ENCODE measurements at regions not wholly inside any gene's neighbourhood (a gene's known extent, or its start where the extent isn't known, plus 50 kb on each side); places are given as distances from the start of the nearest gene placed in this dataset.

DNA sequence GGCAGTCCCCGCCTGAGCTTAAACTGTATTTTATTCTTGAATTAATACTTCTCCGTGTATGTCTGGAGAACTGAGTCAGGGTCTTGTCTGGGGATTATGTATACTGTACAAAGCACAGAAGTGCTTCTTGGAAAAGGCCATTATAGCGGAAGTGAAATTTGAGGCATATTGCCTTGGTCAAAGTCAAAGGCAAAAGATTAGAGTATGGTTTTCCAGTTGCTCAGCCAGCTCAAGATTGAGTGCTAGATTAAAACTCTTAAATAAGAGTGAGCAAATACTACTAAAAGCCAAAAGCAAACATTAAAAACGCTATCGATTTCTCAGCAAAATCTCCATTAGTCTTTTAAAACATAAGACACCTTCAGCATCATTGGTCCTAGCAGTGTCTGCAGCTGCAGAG is 207.7 kb upstream of the MAN1A1 start:
- Histone ChIP-seq H3K36me3 (no peaks in the 10 kb centered on the region), H3K27me3 (no peaks in the 10 kb centered on the region), H3K9me3 (no peaks in the 10 kb centered on the region), H3K4me1 (no peaks in the 10 kb centered on the region), H3K4me3 (no peak overlapping the region), H3K27ac (no peak overlapping the region)
- TF ChIP-seq, protein P1, sequence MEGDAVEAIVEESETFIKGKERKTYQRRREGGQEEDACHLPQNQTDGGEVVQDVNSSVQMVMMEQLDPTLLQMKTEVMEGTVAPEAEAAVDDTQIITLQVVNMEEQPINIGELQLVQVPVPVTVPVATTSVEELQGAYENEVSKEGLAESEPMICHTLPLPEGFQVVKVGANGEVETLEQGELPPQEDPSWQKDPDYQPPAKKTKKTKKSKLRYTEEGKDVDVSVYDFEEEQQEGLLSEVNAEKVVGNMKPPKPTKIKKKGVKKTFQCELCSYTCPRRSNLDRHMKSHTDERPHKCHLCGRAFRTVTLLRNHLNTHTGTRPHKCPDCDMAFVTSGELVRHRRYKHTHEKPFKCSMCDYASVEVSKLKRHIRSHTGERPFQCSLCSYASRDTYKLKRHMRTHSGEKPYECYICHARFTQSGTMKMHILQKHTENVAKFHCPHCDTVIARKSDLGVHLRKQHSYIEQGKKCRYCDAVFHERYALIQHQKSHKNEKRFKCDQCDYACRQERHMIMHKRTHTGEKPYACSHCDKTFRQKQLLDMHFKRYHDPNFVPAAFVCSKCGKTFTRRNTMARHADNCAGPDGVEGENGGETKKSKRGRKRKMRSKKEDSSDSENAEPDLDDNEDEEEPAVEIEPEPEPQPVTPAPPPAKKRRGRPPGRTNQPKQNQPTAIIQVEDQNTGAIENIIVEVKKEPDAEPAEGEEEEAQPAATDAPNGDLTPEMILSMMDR (IDR thresholded peaks at IDR 0.05): no peak
- TF ChIP-seq POLR2A (IDR thresholded peaks at IDR 0.05) (no peak), EP300 (IDR thresholded peaks at IDR 0.05) (no peak)
- no peak for DNase-seq (ENCODE audit: low spot score in 2 of 2)
- WGBS, 2 donors: 93 to 95% methylated on average over 5 of the region's 5 CpGs

DNA sequence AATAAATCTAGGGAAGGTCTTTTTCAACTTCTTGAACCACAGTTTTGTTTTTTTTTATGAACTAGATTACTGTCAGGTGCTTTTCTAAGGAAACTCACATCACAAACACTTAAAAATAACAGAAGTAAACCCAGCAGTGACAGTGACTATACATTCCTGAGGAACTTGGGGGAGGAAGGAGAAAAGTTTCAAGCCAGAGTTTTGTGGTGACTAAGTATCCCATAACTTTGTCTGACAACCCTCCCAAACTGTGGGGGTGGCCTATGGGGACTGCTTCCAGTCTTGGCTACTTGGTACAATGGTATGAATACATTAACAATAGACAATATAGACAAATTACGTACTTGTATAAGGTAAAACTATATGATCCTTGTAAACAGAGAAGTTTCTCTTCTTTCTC is 202.5 kb upstream of the MAN1A1 start:
- Histone ChIP-seq H3K9me3 (no peaks in the 10 kb centered on the region), H3K4me3 (no peak overlapping the region), H3K27me3 (no peaks in the 10 kb centered on the region), H3K36me3 (no peaks in the 10 kb centered on the region), H3K27ac (no peak overlapping the region), H3K4me1 (no peaks in the 10 kb centered on the region)
- TF ChIP-seq EP300 (IDR thresholded peaks at IDR 0.05): no peak
- TF ChIP-seq, protein P1 (IDR thresholded peaks at IDR 0.05): no peak
- TF ChIP-seq POLR2A (IDR thresholded peaks at IDR 0.05): no peak
- DNase-seq (ENCODE audit: low spot score in 2 of 2): no peak
- 87 to 96% methylated on average over 1 of the region's 1 CpG for WGBS, 2 donors

DNA sequence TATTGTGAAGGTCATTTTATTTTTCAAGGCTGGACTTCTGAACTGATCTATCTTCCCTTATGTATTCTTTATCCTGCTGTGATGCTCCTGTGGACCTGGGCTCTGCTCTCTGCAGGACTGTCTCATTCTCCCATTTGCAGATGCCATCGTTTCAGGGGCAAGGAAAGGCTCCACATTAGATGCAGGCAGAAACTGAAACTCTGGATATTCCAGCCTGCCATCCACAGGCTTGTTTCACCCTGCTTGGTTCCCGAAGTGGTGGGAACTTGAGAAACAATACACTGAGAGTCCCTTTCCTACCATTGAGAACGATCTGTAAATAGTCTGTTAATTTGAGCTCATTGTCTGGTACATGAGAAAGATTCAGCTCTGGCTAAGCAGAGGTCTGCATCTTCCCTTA is 197.5 kb upstream of the MAN1A1 start:
- no peak overlapping the region for H3K4me3 ChIP-seq
- no peaks in the 10 kb centered on the region for H3K9me3 ChIP-seq
- no peaks in the 10 kb centered on the region for H3K27me3 ChIP-seq
- no peak overlapping the region for H3K27ac ChIP-seq
- DNase-seq (ENCODE audit: low spot score in 2 of 2): no peak
- no peaks in the 10 kb centered on the region for H3K36me3 ChIP-seq
- WGBS, 2 donors: 74 to 77% methylated on average over 3 of the region's 3 CpGs
- H3K4me1 ChIP-seq: no peaks in the 10 kb centered on the region
- TF ChIP-seq POLR2A (IDR thresholded peaks at IDR 0.05) (no peak), EP300 (IDR thresholded peaks at IDR 0.05) (no peak)
- TF ChIP-seq, protein P1 (IDR thresholded peaks at IDR 0.05): no peak

DNA sequence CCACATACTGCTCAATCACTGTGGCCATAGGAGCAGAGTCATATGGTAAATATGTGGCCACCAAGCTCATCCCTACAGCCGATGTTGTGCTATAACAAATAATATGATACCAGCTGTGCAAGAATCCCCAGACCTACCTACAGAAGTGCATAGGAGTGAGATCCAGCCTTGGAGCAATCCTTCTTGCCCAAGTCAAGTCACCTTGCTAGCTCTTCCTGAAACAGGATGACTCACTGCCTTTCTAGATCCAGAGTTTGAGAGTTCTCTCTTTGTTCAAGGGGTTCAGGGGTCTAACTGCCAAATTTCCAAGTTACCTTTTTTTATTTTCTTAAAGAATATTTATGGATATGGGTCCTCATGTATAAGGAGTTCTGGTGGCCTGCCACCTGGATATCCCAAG is 195.7 kb upstream of the MAN1A1 start:
- H3K36me3 ChIP-seq: no peaks in the 10 kb centered on the region
- H3K27ac ChIP-seq: no peak overlapping the region
- WGBS, 2 donors: 88 to 94% methylated on average over 1 of the region's 1 CpG
- peaks cover 0 to 6% (median 0%) of the 10 kb centered on the region in 4 donors for H3K4me1 ChIP-seq
- H3K9me3 ChIP-seq: no peaks in the 10 kb centered on the region
- TF ChIP-seq EP300 (IDR thresholded peaks at IDR 0.05) (no peak), POLR2A (IDR thresholded peaks at IDR 0.05) (no peak)
- TF ChIP-seq, protein P1 (IDR thresholded peaks at IDR 0.05): no peak
- DNase-seq (ENCODE audit: low spot score in 2 of 2): no peak
- no peaks in the 10 kb centered on the region for H3K27me3 ChIP-seq
- H3K4me3 ChIP-seq: no peak overlapping the region

DNA sequence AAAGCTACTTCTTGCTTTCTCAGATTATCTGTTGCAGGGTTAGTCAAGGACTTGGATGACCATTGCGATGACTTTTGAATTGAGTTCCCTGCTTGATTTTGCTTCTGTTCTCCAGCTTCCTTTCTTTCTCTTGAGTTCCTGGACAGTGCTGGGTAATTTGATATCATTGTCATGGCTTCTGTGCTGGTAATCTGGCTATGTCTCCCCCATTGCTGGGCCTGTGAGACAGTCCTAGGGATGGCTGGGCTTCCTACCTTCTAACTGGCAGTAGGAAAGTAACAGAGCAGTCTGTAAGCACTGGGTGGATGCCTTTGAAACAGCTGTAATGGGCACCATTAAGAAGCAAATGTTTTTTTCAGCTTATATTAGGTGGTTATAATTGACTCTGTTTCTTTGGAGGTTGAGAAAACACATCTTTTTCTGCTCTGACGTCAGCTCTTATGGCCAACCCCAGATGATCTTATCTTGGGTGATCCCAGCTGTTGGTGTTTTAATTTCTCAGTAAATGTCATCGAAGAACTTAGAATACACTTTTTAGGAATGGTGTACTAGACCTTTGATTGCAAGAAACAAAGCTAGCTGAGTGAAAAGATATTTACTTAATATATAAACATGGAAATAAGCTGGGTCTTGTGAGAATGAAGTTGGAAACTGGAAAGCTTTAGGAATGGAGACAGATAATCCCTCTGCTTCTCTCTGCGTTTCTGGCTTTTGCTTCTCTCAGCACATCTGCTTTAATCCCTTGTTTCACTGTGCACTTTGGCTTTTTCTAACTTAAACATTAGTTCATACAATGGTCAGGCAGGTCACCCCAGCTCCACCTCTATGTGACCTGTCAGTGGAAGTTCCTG is 195.0 kb upstream of the MAN1A1 start:
- Histone ChIP-seq H3K36me3 (no peaks in the 10 kb centered on the region), H3K27ac (no peak overlapping the region), H3K4me1 (peaks cover 0 to 6% (median 0%) of the 10 kb centered on the region in 4 donors), H3K9me3 (no peaks in the 10 kb centered on the region), H3K4me3 (no peak overlapping the region), H3K27me3 (no peaks in the 10 kb centered on the region)
- 73 to 82% methylated on average over 4 of the region's 4 CpGs for WGBS, 2 donors
- no peak for DNase-seq (ENCODE audit: low spot score in 2 of 2)
- TF ChIP-seq POLR2A (IDR thresholded peaks at IDR 0.05) (no peak), EP300 (IDR thresholded peaks at IDR 0.05) (no peak)
- TF ChIP-seq, protein P1 (IDR thresholded peaks at IDR 0.05): no peak

All from tibial nerve (tissue), 4 donors.